HG02970 (cell line): ENCODE measurements at regions not wholly inside any gene's neighbourhood (a gene's known extent, or its start where the extent isn't known, plus 50 kb on each side); places are given as distances from the start of the nearest gene placed in this dataset.
"Not testable (repeated sequence)": the region's sequence is repeated elsewhere in the genome, so short reads cannot be mapped to it uniquely, and the experiment has no call there.

Experiments used
- ATAC-seq: cut with Tn5 transposase; IDR thresholded peaks from one replicate; pipeline ENCODE4 v1.9.1; 2021; ENCODE audit warnings: mild to moderate bottlenecking, moderate library complexity, moderate number of reproducible peaks; ENCODE audit not compliant: unreplicated experiment, low FRiP score

DNA sequence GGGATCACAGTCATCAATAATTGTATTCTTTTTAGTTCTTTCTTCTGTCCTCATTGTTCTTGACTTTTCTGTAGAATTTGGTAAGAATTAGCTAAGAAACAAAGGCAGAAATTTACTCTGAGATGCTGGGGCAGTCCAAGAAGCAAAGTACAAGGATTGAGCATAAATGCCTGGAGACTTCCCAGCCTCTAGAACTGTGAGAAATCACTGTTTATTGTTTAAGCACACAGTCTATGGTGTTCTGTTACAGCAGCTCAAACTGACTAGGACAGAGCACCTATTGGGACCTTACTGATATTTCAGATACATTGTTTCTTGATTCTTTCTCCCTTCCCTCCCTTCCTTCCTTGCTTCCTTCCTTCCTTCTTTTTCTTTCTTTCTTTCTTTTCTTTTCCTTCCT, 192.7 kb upstream of the SLC35B3 start:
- no peak for ATAC-seq

DNA sequence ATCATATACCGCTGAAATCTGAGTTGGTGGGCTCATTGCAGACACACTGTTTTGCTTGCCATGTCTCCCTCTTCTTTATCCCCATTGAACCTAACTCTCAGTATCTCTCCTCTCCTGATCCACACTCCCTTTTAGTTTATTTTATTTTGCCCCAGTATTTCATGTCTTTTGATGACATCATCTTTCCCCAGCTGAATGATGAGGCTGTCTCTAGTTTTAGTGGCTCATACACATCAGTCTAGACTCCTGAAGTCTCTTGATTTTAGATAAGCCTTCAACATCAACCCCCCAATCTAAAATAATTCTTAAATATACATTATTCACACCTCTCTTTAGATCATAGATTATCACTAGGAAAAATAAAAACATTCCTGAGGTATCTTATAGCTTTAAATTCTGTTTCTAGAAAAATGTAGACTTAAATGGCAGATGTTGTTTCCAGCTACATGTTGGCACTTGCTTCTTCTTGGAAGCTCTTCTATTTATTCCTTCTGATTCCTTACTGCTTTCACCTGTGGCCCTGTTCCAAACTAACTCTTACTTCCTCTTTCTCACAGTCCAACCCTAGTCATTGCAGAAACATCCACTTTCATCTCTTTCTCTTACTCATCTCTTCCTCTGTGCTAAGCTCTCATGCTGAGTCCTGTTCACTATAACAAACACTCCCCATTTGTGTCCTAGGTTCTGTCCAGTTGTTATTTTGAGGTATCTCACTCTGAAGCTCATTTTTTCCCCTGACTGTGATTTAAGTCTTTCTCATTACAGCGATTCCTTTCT, 191.9 kb upstream of the SLC35B3 start:
- ATAC-seq, result peak; percentile 52

DNA sequence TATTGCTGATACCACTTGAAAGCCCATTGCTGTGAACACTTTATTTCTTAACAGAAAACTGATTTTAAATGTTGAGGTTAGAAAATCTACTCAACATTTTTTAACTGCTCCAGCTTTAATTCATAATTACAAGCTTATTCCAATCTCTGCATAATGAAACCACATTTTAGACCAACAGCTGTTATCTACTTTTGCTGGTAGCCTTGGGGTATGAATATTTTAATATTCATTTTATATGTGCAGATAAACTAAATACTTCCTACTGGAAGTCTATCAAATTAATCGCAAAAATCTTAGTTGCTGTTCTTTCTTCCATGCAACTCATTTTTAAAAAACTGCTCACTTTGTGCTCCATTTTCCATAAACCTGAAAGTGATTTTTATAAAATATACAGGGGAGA, 189.3 kb upstream of the SLC35B3 start:
- ATAC-seq, result no peak

DNA sequence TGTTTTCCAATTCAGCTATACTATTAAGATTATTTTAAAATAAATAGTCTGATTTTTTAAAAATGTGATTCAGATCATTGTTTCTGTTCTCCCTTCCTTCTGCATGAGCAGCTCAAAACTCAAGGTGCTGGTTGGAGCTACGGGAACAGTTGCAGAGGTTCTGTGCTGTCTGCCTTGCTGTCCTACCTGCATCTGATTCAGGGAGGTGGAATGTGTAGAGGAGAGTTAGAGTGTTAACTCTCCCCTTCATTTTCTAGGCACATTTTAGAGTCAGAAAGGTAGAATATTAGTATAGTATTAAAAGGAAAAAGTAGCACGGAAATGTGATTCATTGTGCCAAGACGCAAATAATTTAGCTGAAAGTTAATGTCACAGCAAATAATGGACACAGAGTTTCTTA, 188.1 kb upstream of the SLC35B3 start:
- ATAC-seq, result no peak

DNA sequence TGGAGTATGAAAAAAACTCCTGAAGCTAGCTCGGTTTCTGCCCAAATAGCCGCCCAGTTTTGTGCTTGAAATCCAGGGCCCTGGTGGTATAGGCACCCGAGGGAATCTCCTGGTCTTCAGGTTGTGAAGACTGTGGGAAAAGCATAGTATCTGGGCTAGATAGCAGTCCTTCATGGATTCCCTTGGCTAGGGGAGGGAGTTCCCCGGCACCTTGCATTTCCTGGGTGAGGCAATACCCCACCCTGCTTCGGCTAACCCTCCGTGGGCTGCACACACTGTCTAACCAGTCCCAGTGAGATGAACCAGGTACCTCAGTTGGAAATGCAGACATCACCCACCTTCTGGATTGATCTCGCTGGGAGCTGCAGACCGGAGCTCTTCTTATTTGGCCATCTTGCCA, 184.5 kb upstream of the SLC35B3 start:
- ATAC-seq, result no peak

DNA sequence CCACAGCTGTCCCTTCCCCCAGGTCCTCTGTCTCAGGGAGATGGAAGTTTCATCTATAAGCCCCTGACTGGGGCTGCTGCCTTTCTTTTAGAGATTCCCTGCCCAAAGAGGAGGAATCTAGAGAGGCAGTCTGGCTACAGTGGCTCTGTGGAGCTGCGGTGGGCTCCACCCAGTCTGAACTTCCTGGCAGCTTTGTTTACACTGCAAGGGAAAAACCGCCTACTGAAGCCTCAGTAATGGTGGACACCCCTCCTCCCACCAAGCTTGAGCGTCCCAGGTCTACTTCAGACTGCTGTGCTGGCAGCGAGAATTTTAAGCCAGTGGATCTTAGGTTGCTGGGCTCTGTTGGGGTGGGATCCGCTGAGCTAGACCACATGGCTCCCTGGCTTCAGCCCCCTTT, 184.1 kb upstream of the SLC35B3 start:
- ATAC-seq, result not testable (repeated sequence)

DNA sequence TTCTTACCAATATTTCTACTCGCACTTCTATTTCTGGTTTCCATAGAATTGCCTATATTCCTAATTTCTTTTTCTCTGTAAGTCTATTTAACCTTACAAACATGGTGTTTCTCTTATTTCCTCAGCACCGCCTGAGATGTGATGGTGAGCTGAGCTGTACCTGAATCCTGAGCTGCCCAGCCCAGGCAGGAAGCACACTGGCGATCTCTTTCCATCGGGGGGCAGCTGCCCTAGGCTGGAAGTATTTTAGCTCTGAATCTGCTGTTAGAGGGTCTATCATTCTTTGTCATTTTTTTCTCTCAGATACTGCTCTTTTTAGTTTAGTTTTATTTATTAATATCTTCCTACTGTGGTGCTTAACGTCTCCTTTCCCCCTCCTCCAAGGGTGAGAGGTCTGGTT, 173.4 kb upstream of the SLC35B3 start:
- no peak for ATAC-seq

DNA sequence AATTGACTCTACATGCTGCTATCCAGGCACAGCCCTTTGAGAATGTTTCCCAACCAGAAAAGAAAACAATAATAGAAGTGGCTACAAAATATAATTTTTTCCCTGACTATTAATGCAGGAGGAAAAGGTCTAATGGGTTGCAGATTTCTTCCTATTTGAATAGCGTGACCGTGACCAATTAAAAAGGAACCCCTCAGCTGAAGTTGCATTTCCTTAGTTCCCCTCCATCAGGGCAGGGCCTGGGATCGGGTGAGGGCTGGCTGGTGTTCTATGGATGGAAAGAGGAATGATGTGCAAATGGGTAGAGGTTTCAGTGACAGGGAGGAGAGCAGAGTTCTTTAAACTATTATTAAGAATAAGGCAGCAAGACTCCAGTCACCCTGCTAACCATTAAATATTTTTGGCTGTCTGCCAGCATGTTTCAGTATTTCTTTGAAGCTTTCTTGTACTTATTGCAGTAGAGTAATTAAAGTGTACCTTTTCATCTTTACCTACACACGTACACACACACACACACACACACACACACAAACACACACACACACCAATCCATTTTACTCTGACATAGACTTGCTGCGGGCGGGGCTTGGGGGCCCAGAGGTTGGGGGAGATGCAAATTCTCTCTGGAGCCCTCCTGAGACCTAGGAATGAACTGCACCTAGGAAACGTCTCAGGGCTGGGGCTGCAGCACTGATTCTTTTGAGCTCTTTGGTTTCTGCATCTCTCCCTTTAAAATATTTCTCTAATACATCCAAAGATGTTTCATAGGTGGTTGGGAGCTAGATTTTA, 154.8 kb upstream of the SLC35B3 start:
- no peak for ATAC-seq

DNA sequence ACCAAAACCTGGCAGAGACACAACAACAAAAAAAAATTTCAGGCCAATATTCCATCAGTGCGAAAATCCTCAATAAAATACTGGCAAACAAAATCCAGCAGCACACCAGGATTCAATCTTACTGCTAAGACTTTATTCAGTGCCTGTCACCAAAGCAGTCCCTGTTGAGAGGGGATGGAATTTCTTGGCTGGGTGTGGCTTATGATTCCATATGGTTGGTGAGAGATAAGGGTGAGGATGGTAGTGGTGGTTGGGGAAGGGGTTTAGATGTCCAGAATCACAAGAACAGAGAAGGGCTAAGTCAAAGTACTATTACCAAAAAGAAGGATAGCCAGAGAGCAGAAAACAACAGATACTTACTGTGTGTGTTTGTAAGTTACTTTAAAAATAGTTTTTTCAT, 152.8 kb upstream of the SLC35B3 start:
- ATAC-seq, result no peak

DNA sequence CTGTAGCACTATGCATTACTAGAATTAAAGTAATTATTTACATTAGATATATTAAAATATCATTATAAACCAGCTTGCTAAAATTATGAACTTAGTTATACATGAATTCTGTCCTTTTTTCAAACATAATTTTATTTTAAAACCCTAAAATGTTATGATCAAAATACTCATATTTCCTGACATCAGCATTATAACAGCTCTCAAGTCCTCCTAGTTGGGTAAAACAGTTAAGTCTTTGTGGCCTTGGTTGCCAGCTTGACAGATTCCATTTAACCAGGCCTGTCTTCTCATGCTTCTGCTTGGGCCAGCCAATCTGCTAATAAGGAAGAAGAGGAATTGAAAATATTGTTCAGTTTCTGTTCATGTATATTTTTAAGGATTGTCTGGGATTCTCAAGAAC, 147.9 kb upstream of the SLC35B3 start:
- no peak for ATAC-seq

DNA sequence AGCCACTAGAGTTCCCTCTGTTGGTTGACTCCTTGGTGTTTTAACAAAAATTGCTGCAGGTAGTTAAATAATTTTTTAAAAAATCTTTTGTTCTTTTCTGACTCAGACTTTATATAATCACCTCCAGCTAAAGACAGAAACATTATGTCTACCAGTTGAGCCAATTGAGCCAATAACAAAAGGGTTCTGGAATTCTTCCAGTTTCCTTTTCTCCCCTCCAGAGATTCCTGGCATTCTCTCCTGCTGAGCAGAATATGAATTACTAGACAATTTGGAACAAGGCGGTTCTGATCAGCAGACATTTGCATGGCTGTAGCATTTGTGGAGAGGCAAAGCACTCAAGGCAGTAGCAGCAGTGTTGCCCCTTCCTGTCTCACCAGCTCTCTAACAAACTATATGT, 144.0 kb upstream of the SLC35B3 start:
- ATAC-seq, result no peak

DNA sequence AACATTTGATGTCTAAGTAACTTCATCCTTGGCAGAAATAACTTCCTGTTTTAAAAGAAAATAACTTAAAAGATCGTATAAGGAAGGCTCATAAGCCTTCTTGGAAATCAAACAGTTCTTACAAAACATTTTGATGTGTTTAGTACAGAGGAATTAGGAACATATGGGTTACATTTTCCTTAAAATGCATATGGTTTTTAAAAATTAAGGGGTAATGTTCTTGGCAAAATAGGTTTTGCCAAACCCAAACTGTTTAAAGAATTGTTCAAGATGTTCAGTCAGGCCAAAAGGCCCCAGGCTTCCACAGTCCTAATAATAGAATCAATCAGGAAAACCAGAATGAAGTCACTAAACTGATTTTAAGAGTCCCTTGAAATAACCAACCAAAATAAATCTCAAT, 142.7 kb upstream of the SLC35B3 start:
- no peak for ATAC-seq

DNA sequence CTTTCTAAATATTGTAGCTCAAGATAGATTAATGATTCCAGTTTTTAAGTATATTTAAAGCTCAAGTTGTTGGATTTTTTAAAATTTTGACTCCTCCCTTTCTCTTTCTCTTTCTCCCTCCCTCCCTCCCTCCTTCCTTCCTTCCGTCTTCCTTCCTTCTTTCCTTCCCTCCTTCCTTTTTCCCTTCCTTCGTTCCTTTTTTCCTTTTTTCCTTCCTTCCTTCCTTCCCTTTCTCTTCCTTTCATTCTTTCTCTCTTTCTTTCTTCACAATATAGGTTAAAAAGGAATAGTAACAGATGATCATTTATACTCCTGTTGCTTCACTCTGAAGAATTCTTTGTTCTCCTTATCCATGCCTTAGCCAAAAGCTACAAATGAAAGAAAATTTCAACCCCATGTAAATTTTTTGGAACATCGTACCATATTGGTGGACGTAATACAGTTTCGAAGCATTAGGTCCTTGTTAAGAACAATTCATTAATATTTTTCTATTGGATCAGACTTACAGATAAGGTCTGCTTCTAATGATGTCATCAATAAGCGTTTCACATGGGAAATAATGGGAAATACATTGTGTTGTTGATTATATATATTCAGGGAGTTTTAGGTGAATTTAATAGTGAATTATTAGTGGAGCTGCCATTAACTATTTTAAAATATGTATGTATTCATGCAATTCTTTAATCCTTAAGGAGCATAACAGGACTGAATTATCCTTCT, 139.6 kb upstream of the SLC35B3 start:
- no peak for ATAC-seq

DNA sequence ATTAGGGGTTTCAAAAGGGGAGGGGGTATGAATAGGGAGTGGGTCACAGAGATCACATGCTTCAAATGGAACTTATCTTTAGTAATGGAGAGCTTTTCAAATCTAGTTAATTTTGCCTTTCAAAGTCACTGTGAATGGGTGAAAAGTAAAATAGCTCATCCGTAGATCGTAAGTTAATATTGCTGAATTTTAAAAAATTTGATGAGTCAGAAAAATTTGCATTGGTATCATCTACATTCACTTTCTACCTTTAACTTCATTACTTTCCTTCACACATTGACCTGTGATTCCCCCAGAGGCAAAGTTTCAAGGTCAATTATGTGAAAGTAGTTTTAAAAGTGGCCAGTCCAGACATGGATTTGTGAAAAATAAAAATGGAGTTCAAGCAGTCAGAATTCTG, 139.0 kb upstream of the SLC35B3 start:
- ATAC-seq, result no peak

DNA sequence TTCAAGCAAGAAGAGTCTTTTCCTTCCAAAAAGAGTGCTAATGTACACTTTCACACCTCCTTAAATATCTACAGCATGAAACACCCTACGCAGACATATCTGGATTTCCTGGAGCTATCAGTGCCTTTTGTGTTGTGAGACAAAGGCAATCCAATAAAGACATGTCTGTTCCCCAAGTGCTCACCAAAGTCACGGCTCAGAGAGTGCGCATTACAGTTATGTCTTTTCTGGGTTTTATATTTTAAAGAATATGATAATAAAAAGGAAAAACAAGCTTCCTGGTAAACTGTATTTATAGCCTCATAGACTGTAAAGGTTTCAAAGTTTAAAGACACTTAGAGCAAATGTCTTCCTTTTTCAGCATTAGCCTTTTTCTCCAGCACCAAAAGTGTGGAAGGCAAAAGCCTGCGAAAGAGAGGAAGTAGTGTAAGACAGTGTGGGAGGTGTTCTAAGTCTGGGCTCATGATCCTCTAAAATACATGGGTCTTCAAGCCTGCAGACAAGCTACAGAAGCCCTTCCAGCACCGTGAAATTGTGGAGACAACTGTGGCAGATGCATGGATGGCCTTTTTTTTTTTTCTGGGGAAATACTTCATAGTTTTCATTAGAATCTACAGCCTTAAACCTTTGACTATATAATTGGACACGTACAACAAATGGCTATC, 135.0 kb upstream of the SLC35B3 start:
- no peak for ATAC-seq

DNA sequence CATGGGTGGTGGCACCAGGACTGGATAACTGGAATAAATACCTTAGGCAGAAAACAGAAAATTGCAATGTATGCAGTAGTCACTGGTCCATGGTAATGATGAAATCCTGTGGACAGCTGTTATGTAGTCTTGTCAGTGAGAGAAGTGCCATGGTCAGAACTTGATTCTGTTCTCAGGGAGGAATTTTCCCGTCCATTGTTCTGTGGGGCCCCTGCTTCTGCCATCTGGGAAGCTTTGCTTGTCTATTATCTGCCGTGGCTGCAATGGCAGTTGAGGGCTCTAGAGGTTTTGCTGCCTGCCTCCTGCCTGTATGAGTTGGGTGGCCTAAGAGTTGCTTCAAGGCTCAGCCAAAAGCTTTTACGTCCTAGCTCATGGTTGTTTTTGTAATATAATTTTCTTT, 126.8 kb upstream of the SLC35B3 start:
- ATAC-seq, result no peak

DNA sequence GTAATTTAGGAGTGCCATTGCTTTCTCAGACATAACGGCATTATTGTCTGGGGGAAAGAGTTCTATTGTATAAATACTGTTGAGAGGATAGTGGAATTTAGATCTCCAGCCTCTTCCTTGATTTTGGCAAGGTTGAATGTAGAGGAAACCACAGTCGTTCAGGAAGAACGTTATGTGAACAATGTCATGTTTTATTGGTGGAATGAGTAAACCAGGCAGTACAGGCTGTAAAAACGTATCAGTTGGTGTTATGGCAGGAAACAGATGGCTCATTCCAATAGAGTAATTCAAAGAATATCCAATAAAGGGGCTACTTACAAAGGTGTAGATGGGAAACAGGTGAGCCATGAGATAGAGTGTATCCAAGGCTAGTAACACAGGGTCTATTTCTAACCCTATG, 123.6 kb upstream of the SLC35B3 start:
- ATAC-seq, result no peak

DNA sequence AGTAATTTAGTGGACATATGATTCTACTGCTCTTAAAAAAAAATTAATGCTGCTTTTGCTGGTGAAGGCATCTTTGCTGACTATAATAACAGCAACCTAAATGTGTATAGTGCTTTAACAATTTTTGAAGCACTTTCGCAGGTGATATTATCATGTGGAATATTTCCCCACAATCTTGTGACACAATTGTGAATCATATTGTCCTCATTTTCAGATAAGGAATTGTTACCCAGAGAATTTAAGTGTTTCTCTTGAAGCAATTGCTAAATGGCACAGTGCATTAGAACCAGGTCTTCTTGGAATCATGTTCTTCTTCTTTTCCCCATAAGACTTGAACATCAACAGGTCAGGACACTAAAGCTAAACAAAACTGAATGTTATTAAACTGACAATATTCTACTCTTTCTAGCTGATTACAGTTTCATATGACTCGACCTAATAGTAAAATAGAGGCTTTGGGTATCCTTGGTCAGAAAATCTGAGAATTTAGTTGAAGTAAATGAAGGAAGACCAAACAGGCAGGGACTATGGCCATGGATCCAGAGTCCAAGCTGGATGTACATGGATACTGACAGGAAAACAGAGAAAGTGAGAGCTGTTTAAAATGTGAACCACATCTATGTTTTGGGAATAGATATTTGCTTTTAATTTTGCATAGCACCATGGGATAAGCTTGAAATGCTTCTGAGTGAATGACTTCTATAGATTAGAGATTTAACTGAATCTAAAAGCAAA, 121.8 kb upstream of the SLC35B3 start:
- ATAC-seq, result no peak

DNA sequence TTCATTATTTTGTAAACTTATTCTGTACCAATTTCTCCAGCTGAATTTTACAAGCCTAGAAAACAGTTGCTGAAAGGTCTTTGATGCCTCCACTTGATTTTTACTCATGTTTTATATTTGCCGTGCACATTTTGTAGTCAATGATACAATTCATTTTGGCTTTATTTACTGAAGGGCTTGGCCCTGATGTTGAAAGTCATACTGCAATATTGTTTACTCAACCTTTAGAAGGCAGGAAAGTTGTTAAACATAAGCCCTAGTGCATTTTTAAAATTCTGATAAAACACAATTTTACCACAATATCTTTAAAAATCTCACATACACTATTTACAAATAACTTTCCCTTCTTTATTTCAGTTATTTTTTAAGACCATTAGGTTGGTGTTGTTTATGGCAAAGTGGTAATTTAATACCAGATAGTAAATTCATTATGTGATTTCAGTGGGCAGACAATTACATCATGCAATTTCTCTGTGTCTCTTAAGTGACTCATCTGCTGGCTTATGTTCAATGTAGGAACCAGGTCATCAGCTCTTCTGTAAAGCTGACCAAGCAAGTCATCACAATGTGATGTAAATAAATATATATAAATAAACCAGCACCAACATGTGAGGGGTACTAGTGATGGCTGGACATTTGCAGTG, 121.1 kb upstream of the SLC35B3 start:
- ATAC-seq, result no peak

DNA sequence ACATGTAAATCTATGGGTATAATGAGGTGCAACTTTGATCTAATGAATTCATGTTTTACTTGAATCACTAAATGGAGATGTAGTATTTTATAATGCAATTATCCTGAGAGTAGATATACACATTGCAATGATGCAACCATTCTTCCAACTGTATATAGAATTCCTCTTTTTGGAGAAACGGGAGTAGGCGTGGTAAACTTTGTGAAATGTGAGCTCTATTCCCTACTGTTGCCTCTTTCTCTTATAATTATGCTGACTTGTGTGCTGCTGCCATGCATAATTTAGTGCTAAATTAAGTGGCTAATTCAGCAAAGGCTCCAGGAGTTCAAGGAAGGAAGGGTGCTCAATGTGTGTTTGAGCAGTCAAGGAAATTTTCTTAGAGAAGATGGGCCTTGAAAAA, 116.6 kb upstream of the SLC35B3 start:
- ATAC-seq, result no peak
